H1 (cell line): ENCODE measurements at regions not wholly inside any gene's neighbourhood (a gene's known extent, or its start where the extent isn't known, plus 50 kb on each side); places are given as distances from the start of the nearest gene placed in this dataset.

Source experiments
- ASH2L ChIP-seq: fragments of 200-600, 300-600 bp; sonication (generic); IDR thresholded peaks from one replicate; pipeline ENCODE4 v1.7.1; 2017; ENCODE audit warnings: low read length
- CBX8 ChIP-seq: fragments of 300-800, 300-1000 bp; sonication (generic); IDR thresholded peaks from 2 replicates; pipeline ENCODE4 v1.7.1; 2016; ENCODE audit warnings: low read depth, low read length, borderline replicate concordance
- CTBP2 ChIP-seq: IDR thresholded peaks from 2 replicates; pipeline ENCODE4 v1.7.0; 2011; ENCODE audit warnings: borderline replicate concordance, mild to moderate bottlenecking, moderate library complexity, mixed read lengths, low read length; ENCODE audit not compliant: insufficient read depth, insufficient read length
- KDM4A ChIP-seq: IDR thresholded peaks from one replicate; pipeline ENCODE4 v1.7.1; 2012; ENCODE audit warnings: low read depth, mild to moderate bottlenecking, moderate library complexity, low read length, inconsistent platforms; ENCODE audit not compliant: severe bottlenecking

DNA sequence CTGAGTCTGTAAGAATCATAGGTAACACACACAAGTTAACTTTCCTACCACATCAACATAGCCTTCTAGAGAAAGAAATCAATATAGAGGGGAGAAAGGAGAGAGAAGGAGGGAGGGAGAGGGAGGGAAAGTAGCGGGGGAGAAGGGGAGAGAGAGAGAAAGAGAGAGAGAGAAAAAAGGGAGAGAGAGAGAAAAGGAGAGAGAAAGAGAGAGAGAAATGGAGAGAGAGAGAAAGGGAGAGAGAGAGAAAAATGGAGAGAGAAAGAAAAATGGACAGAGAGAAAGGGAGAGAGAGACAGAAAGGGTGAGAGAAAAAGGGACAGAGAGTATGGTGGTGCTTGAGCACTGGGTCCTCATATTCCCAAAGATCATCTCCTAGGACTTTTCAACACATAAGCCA is 591.7 kb downstream of the ZEB2 start (continued):
- TF ChIP-seq KDM4A: no peak
- no peak for TF ChIP-seq CTBP2
- TF ChIP-seq CBX8: no peak
- no peak for TF ChIP-seq ASH2L
